ENCODE measurements at regions not wholly inside any gene's neighbourhood (a gene's known extent, or its start where the extent isn't known, plus 50 kb on each side); places are given as distances from the start of the nearest gene placed in this dataset.

DNA sequence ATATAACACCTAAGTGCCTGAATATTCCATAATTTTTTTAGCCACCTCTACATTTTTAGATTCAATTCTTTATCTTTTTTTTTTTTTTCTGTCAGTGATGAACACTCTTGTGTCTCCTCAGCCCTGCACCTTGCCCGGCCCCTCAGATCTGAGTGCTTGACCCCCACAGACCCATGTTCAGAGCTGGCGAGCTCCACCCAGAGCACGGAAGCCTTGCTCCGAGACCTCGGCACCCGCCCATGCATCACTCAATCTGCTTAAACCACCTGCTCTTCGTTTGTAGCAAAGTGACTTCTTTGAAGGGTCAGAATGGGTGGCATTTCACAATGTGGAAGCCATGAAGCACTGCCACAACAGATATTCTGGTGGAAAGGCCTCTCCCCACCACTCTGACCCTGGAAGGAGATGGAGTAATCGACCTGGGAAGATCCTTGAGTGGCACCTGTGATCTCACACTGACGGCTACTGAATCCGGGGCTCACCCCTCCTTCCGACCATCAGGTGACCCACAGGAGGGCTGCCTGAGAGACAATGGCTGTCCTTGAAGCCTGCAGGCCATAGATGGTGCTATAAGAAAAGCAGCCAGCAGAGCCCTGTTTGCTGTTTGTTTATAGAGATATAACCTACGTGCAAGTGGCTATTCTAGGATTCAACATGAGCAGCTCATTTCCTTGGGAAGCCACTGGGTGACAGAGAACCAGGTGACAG lies 261.1 kb upstream of the IRX4 start:
- Mint-ChIP-seq H3K4me1 (ENCODE audit: low read depth, unreplicated experiment) (peaks cover 5% of the 10 kb centered on the region), H3K9me3 (ENCODE audit: unreplicated experiment) (peaks cover 8% of the 10 kb centered on the region), H3K36me3 (ENCODE audit: unreplicated experiment) (no peaks in the 10 kb centered on the region), H3K4me3 (ENCODE audit: unreplicated experiment) (no peak overlapping the region), H3K27me3 (ENCODE audit: unreplicated experiment) (no peaks in the 10 kb centered on the region), H3K27ac (ENCODE audit: unreplicated experiment) (no peak overlapping the region)
- TF ChIP-seq, protein P1, sequence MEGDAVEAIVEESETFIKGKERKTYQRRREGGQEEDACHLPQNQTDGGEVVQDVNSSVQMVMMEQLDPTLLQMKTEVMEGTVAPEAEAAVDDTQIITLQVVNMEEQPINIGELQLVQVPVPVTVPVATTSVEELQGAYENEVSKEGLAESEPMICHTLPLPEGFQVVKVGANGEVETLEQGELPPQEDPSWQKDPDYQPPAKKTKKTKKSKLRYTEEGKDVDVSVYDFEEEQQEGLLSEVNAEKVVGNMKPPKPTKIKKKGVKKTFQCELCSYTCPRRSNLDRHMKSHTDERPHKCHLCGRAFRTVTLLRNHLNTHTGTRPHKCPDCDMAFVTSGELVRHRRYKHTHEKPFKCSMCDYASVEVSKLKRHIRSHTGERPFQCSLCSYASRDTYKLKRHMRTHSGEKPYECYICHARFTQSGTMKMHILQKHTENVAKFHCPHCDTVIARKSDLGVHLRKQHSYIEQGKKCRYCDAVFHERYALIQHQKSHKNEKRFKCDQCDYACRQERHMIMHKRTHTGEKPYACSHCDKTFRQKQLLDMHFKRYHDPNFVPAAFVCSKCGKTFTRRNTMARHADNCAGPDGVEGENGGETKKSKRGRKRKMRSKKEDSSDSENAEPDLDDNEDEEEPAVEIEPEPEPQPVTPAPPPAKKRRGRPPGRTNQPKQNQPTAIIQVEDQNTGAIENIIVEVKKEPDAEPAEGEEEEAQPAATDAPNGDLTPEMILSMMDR (IDR thresholded peaks at IDR 0.05; ENCODE audit: partially characterized antibody, unreplicated experiment): no peak
- DNase-seq: no peak

DNA sequence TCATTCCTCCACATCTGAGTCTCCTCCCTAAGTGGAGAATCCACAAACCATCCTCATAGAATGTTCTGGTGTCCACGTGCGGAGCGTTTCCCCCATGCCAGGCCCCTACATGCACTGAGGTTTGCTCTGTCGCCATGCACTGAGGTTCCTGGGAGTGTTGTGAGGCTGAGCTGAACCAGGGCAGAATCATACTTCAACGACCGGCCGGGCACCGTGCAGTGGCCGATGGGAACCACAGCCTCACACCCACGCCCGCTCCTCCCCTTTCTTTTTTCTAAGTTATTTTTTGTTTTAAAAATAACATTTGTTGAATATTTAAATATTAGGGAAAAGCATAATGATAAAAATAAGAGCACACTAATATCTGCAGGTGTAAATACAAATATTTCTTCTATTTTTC lies 260.4 kb upstream of the IRX4 start:
- DNase-seq: no peak
- peaks cover 4% of the 10 kb centered on the region for H3K9me3 Mint-ChIP-seq (ENCODE audit: unreplicated experiment)
- H3K4me3 Mint-ChIP-seq (ENCODE audit: unreplicated experiment): no peak overlapping the region
- H3K4me1 Mint-ChIP-seq (ENCODE audit: low read depth, unreplicated experiment): peaks cover 2% of the 10 kb centered on the region
- TF ChIP-seq, protein P1 (IDR thresholded peaks at IDR 0.05; ENCODE audit: partially characterized antibody, unreplicated experiment): no peak
- no peaks in the 10 kb centered on the region for H3K36me3 Mint-ChIP-seq (ENCODE audit: unreplicated experiment)
- no peaks in the 10 kb centered on the region for H3K27me3 Mint-ChIP-seq (ENCODE audit: unreplicated experiment)
- H3K27ac Mint-ChIP-seq (ENCODE audit: unreplicated experiment): no peak overlapping the region

DNA sequence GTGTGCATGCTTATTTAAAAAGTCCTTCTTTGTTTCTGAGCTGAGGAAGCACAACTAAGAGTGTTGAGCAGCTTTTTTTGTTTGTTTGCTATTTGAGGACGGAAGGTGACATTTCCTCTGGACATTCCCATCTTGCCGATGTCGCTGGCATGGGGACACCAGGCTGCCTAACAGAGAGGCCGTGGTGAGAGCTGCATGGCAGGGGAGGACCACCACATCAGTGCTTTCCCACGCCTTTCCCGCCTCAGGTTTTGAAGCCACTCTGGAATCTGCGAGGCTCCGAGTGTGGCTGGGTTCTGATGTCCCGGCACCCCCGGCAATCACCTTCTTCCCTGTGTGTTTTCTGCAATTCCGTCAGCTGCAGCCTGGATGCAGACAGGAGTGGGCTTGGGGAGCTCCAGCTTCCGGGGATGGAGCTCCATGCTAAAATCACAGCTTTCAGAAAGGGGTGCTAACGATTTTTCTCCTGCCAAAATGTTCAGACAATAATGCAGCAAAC lies 259.8 kb upstream of the IRX4 start:
- no peaks in the 10 kb centered on the region for H3K36me3 Mint-ChIP-seq (ENCODE audit: unreplicated experiment)
- no peak overlapping the region for H3K27ac Mint-ChIP-seq (ENCODE audit: unreplicated experiment)
- peaks cover 2% of the 10 kb centered on the region for H3K4me1 Mint-ChIP-seq (ENCODE audit: low read depth, unreplicated experiment)
- no peaks in the 10 kb centered on the region for H3K27me3 Mint-ChIP-seq (ENCODE audit: unreplicated experiment)
- DNase-seq: no peak
- no peak overlapping the region for H3K4me3 Mint-ChIP-seq (ENCODE audit: unreplicated experiment)
- peaks cover 4% of the 10 kb centered on the region for H3K9me3 Mint-ChIP-seq (ENCODE audit: unreplicated experiment)
- TF ChIP-seq, protein P1 (IDR thresholded peaks at IDR 0.05; ENCODE audit: partially characterized antibody, unreplicated experiment): no peak

DNA sequence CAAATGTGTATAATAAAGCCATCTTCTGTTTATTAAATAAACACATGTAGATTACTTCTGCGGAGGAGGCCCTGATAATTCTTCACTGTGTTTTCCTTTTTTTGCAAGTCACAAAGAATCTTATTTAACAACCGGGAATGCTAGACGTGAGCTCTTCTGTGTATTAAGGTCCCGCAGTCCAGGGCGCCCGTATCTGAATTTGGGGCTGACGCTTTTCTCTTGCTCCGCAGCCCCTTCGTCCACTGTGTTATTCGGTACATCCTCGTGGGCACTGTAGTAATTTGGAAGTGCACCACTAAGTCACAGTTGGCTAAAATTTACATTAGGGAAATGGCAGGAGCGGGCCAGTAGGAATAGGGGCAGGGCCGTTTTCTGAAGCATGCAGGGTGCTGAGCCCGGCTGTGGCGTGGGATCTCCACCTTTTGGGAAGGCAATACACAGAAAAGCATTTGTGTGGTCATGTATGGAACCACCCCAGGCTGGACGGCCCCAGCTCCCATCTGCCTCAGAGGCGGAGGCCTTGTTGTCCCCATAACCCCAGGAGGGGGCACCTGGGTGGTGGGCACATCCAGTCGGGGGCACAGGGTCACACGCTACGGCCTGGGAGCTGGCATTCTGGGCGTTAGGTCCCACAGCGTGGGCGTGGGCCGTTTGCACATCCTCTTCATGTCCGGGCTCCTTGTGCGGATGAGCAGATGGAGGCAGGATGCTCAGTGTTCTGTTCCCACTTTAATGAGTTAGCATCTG lies 258.7 kb upstream of the IRX4 start:
- no peaks in the 10 kb centered on the region for H3K36me3 Mint-ChIP-seq (ENCODE audit: unreplicated experiment)
- peaks cover 2% of the 10 kb centered on the region for H3K4me1 Mint-ChIP-seq (ENCODE audit: low read depth, unreplicated experiment)
- peaks cover 4% of the 10 kb centered on the region for H3K9me3 Mint-ChIP-seq (ENCODE audit: unreplicated experiment)
- H3K27ac Mint-ChIP-seq (ENCODE audit: unreplicated experiment): no peak overlapping the region
- TF ChIP-seq, protein P1 (IDR thresholded peaks at IDR 0.05; ENCODE audit: partially characterized antibody, unreplicated experiment): no peak
- no peak overlapping the region for H3K4me3 Mint-ChIP-seq (ENCODE audit: unreplicated experiment)
- H3K27me3 Mint-ChIP-seq (ENCODE audit: unreplicated experiment): peaks cover 2% of the 10 kb centered on the region
- DNase-seq: no peak

Measured in glutamatergic neuron (in vitro differentiated cells).